Neural cell (in vitro differentiated cells): ENCODE measurements at regions not wholly inside any gene's neighbourhood (a gene's known extent, or its start where the extent isn't known, plus 50 kb on each side); places are given as distances from the start of the nearest gene placed in this dataset.

Experiments used
- EP300 ChIP-seq: fragments of 450-650 bp; conservative IDR thresholded peaks from 2 replicates; pipeline ENCODE4 v1.6.1; 2014; ENCODE audit warnings: antibody characterized with exemption, mild to moderate bottlenecking, moderate library complexity; ENCODE audit not compliant: poor library complexity, severe bottlenecking
- EZH2 ChIP-seq: fragments of 200-600, 300-800 bp; shearing (Covaris generic), sonication (generic); IDR thresholded peaks from 2 replicates; pipeline ENCODE4 v1.6.1; 2014; ENCODE audit warnings: antibody characterized with exemption, low read length, borderline replicate concordance, mild to moderate bottlenecking; ENCODE audit not compliant: insufficient read depth, poor library complexity, severe bottlenecking
- POLR2AphosphoS5 ChIP-seq: IDR thresholded peaks from 2 replicates; pipeline ENCODE4 v1.6.1; 2012
- RAD21 ChIP-seq: fragments of 450-650 bp; conservative IDR thresholded peaks from 2 replicates; pipeline ENCODE4 v1.6.1; 2014; ENCODE audit warnings: antibody characterized with exemption, mild to moderate bottlenecking, moderate library complexity
- TAF1 ChIP-seq: IDR thresholded peaks from 2 replicates; pipeline ENCODE4 v1.6.1; 2012; ENCODE audit warnings: low read depth
- TF ChIP-seq, protein P1 (sequence below): fragments of 450-650 bp; IDR thresholded peaks from 2 replicates; pipeline ENCODE4 v1.5.1; 2014; ENCODE audit warnings: antibody characterized with exemption, mild to moderate bottlenecking, moderate library complexity; ENCODE audit not compliant: poor library complexity, severe bottlenecking
- TF ChIP-seq, protein P2 (sequence below): IDR thresholded peaks from 2 replicates; pipeline ENCODE4 v1.6.1; 2012; ENCODE audit warnings: borderline replicate concordance

DNA sequence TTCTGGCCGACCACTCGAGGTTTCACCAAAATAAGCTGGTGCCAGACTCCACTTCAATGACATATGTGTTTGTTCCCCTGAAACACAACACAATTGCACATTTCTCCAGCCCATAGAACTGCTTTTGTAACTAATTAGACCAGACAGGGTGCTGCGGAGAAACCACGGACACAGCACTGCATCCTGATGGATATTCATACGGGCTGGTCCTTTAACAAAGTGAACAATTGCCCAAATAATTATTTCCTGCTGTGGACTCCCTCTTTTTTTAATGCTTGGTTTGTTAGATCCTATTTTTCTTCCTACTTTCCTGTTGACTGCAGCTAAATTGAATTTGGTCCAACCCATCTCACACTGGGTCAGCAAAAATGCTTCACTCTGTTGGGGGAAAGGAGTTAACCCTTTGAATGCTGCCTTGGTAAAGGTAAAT is 198.6 kb upstream of the BMPER start:
- TF ChIP-seq, protein P1, sequence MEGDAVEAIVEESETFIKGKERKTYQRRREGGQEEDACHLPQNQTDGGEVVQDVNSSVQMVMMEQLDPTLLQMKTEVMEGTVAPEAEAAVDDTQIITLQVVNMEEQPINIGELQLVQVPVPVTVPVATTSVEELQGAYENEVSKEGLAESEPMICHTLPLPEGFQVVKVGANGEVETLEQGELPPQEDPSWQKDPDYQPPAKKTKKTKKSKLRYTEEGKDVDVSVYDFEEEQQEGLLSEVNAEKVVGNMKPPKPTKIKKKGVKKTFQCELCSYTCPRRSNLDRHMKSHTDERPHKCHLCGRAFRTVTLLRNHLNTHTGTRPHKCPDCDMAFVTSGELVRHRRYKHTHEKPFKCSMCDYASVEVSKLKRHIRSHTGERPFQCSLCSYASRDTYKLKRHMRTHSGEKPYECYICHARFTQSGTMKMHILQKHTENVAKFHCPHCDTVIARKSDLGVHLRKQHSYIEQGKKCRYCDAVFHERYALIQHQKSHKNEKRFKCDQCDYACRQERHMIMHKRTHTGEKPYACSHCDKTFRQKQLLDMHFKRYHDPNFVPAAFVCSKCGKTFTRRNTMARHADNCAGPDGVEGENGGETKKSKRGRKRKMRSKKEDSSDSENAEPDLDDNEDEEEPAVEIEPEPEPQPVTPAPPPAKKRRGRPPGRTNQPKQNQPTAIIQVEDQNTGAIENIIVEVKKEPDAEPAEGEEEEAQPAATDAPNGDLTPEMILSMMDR, result no peak
- TF ChIP-seq TAF1 (no peak), EP300 (no peak), EZH2 (no peak), POLR2AphosphoS5 (no peak), RAD21 (no peak)
- TF ChIP-seq, protein P2, sequence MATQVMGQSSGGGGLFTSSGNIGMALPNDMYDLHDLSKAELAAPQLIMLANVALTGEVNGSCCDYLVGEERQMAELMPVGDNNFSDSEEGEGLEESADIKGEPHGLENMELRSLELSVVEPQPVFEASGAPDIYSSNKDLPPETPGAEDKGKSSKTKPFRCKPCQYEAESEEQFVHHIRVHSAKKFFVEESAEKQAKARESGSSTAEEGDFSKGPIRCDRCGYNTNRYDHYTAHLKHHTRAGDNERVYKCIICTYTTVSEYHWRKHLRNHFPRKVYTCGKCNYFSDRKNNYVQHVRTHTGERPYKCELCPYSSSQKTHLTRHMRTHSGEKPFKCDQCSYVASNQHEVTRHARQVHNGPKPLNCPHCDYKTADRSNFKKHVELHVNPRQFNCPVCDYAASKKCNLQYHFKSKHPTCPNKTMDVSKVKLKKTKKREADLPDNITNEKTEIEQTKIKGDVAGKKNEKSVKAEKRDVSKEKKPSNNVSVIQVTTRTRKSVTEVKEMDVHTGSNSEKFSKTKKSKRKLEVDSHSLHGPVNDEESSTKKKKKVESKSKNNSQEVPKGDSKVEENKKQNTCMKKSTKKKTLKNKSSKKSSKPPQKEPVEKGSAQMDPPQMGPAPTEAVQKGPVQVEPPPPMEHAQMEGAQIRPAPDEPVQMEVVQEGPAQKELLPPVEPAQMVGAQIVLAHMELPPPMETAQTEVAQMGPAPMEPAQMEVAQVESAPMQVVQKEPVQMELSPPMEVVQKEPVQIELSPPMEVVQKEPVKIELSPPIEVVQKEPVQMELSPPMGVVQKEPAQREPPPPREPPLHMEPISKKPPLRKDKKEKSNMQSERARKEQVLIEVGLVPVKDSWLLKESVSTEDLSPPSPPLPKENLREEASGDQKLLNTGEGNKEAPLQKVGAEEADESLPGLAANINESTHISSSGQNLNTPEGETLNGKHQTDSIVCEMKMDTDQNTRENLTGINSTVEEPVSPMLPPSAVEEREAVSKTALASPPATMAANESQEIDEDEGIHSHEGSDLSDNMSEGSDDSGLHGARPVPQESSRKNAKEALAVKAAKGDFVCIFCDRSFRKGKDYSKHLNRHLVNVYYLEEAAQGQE, result no peak
